H1 (cell line): ENCODE measurements at regions not wholly inside any gene's neighbourhood (a gene's known extent, or its start where the extent isn't known, plus 50 kb on each side); places are given as distances from the start of the nearest gene placed in this dataset.

Experiments used
- BACH1 ChIP-seq: IDR thresholded peaks from 2 replicates; pipeline ENCODE4 v1.6.1; 2012; ENCODE audit warnings: low read length, improper control_type of control experiment
- CBX8 ChIP-seq: fragments of 300-800, 300-1000 bp; sonication (generic); IDR thresholded peaks from 2 replicates; pipeline ENCODE4 v1.7.1; 2016; ENCODE audit warnings: low read depth, low read length, borderline replicate concordance
- EP300 ChIP-seq, 2 experiments: IDR thresholded peaks; 1 replicate in 1 of 2; 2 replicates in 1 of 2; pipeline ENCODE4 v1.6.1; 2011 to 2012; ENCODE audit warnings: low read depth in 2 of 2, low read length in 2 of 2, mild to moderate bottlenecking in 2 of 2, borderline replicate concordance in 1 of 2, inconsistent platforms in 1 of 2, moderate library complexity in 1 of 2
- GABPA ChIP-seq: IDR thresholded peaks from 2 replicates; pipeline ENCODE4 v1.6.1; 2011; ENCODE audit warnings: mild to moderate bottlenecking, low read length, moderate library complexity, borderline replicate concordance; ENCODE audit not compliant: insufficient read depth
- MAFK ChIP-seq: IDR thresholded peaks from 2 replicates; pipeline ENCODE4 v1.6.1; 2012; ENCODE audit warnings: low read depth, mild to moderate bottlenecking, improper control_type of control experiment, low read length

GRCh38 chr15:58360421-58361090, 71.2 kb upstream of the LIPC start (continued):
- TF ChIP-seq EP300 (IDR thresholded peaks at IDR 0.05; ENCODE audit: borderline replicate concordance in 1 of 2, low read depth in 2 of 2, low read length in 2 of 2): no peak
- no peak for TF ChIP-seq BACH1
- no peak for TF ChIP-seq CBX8
- TF ChIP-seq GABPA: no peak
- no peak for TF ChIP-seq MAFK
